CD14-positive monocyte (primary cell): ENCODE measurements at regions not wholly inside any gene's neighbourhood (a gene's known extent, or its start where the extent isn't known, plus 50 kb on each side); places are given as distances from the start of the nearest gene placed in this dataset.

ENCODE experiments used
- DNase-seq, 3 donors: peaks; one replicate each; pipeline ENCODE4 v3.0.0-alpha.2; 2011 to 2022
- H2AFZ ChIP-seq: 2 replicates; pipeline ENCODE4 v1.6.0; 2012; ENCODE audit warnings: mild to moderate bottlenecking, low read depth, low read length, inconsistent platforms; ENCODE audit not compliant: insufficient read depth, poor library complexity, severe bottlenecking
- H3K27ac ChIP-seq, 2 donors: 1 replicate in 1 of 2; 2 replicates in 1 of 2; pipeline ENCODE4 v1.5.1; 2012 to 2013; ENCODE audit warnings: low read length in 2 of 2, control low read depth in 1 of 2, inconsistent platforms in 1 of 2, low read depth in 1 of 2, mild to moderate bottlenecking in 1 of 2
- H3K27me3 ChIP-seq, 2 donors: one replicate each; pipeline versions ENCODE4 v1.6.0 to v1.6.1; 2011 to 2013; ENCODE audit warnings: low read length in 2 of 2; ENCODE audit not compliant: control insufficient read depth in 2 of 2, insufficient read depth in 2 of 2
- H3K36me3 ChIP-seq, 2 donors: replicated peaks in 1 of 2; 1 replicate in 1 of 2; 2 replicates in 1 of 2; pipeline versions ENCODE4 v1.5.1 to v1.6.1; 2012 to 2013; ENCODE audit warnings: low read length in 2 of 2, control low read depth in 1 of 2, inconsistent platforms in 1 of 2, mild to moderate bottlenecking in 1 of 2; ENCODE audit not compliant: insufficient read depth in 2 of 2, control insufficient read depth in 1 of 2
- H3K4me1 ChIP-seq, 2 donors: 1 replicate in 1 of 2; 2 replicates in 1 of 2; pipeline versions ENCODE4 v1.5.1 to v1.6.1; 2012 to 2013; ENCODE audit warnings: low read length in 2 of 2, control low read depth in 1 of 2, inconsistent platforms in 1 of 2, mild to moderate bottlenecking in 1 of 2, moderate library complexity in 1 of 2; ENCODE audit not compliant: insufficient read depth in 2 of 2, control insufficient read depth in 1 of 2
- H3K4me2 ChIP-seq: replicated peaks from 2 replicates; pipeline ENCODE3; 2012; ENCODE audit warnings: low read length, moderate library complexity, mild to moderate bottlenecking; ENCODE audit not compliant: poor library complexity, severe bottlenecking; ENCODE audit errors: extremely low read depth
- H3K4me3 ChIP-seq, 3 experiments: fragments of 200-600 bp in 1 of 3; sonication (generic) in 1 of 3; replicated peaks in 1 of 3; 1 replicate in 2 of 3; 2 replicates in 1 of 3; pipeline ENCODE4 v1.5.1; 2011 to 2013; ENCODE audit warnings: low read length in 3 of 3, mild to moderate bottlenecking in 3 of 3, control low read depth in 2 of 3, low read depth in 2 of 3, inconsistent platforms in 1 of 3, moderate library complexity in 1 of 3
- H3K79me2 ChIP-seq: 2 replicates; pipeline ENCODE4 v1.6.0; 2012; ENCODE audit warnings: mild to moderate bottlenecking, control low read depth, inconsistent platforms, low read length, moderate library complexity; ENCODE audit not compliant: insufficient read depth
- H3K9ac ChIP-seq: 2 replicates; pipeline ENCODE4 v1.6.0; 2017; ENCODE audit warnings: low read length, mild to moderate bottlenecking; ENCODE audit not compliant: insufficient read depth, poor library complexity, severe bottlenecking
- H3K9me3 ChIP-seq, 2 donors: replicated peaks in 1 of 2; 1 replicate in 1 of 2; 2 replicates in 1 of 2; pipeline versions ENCODE4 v1.5.1 to v1.6.1; 2012 to 2013; ENCODE audit warnings: low read length in 2 of 2, control low read depth in 1 of 2; ENCODE audit not compliant: control insufficient read depth in 1 of 2, insufficient read depth in 1 of 2
- H4K20me1 ChIP-seq: 2 replicates; pipeline ENCODE4 v1.6.0; 2012; ENCODE audit warnings: mild to moderate bottlenecking, low read length, control low read depth, moderate library complexity; ENCODE audit not compliant: insufficient read depth
- H3K27ac Mint-ChIP-seq, 7 donors: one replicate each; pipeline ENCODE4 v1.8.0; 2020; ENCODE audit warnings: mild to moderate bottlenecking in 7 of 7, mixed read lengths in 7 of 7, moderate library complexity in 6 of 7, inconsistent platforms in 2 of 7
- H3K27me3 Mint-ChIP-seq, 3 donors: one replicate each; pipeline ENCODE4 v1.8.0; 2021 to 2022; ENCODE audit warnings: low read depth in 3 of 3, mild to moderate bottlenecking in 3 of 3, mixed read lengths in 3 of 3, moderate library complexity in 3 of 3, inconsistent platforms in 1 of 3
- H3K36me3 Mint-ChIP-seq, 2 donors: one replicate each; pipeline ENCODE4 v1.8.0; 2020; ENCODE audit warnings: mixed read lengths in 2 of 2, inconsistent platforms in 1 of 2, mild to moderate bottlenecking in 1 of 2
- H3K4me1 Mint-ChIP-seq: one replicate; pipeline ENCODE4 v1.8.0; 2020; ENCODE audit warnings: mild to moderate bottlenecking, mixed read lengths
- H3K4me3 Mint-ChIP-seq, 2 donors: one replicate each; pipeline ENCODE4 v1.8.0; 2020; ENCODE audit warnings: mild to moderate bottlenecking in 2 of 2, mixed read lengths in 2 of 2, moderate library complexity in 1 of 2
- H3K9me3 Mint-ChIP-seq, 7 donors: one replicate each; pipeline ENCODE4 v1.8.0; 2020 to 2022; ENCODE audit warnings: mixed read lengths in 7 of 7, mild to moderate bottlenecking in 6 of 7, moderate library complexity in 6 of 7, inconsistent platforms in 2 of 7
- CTCF ChIP-seq: fragments of 200-600 bp; IDR thresholded peaks from one replicate; pipeline ENCODE4 v1.8.0; 2022; ENCODE audit warnings: antibody characterized with exemption, mild to moderate bottlenecking
- WGBS: methylation state at CpG from one replicate; pipeline ENCODE4 v1.1.5; 2013; ENCODE audit warnings: missing lambda C conversion rate; ENCODE audit not compliant: insufficient coverage; 5-methylcytosine and 5-hydroxymethylcytosine counted together
- intact Hi-C, 2 donors: fragments of 100-400 bp; cut with micrococcal nuclease; formaldehyde crosslinking; loops; one replicate each; pipeline versions ENCODE4 v1.15.0 to v1.15.1; 2023

GRCh38 chr10:64555666-64556065 is 1034.5 kb downstream of the REEP3 start:
- H3K4me1 Mint-ChIP-seq = no peaks in the 10 kb centered on the region
- Histone ChIP-seq H3K4me3 (no peak overlapping the region), H3K27ac (no peak overlapping the region), H3K27me3 (no peaks in the 10 kb centered on the region), H4K20me1 (no peaks in the 10 kb centered on the region), H3K9me3 (no peaks in the 10 kb centered on the region), H2AFZ (no peak overlapping the region), H3K4me2 (no peak overlapping the region), H3K9ac (no peak overlapping the region), H3K79me2 (no peaks in the 10 kb centered on the region), H3K36me3 (no peaks in the 10 kb centered on the region), H3K4me1 (no peaks in the 10 kb centered on the region)
- H3K4me3 Mint-ChIP-seq = no peak overlapping the region
- no peak for TF ChIP-seq CTCF
- H3K9me3 Mint-ChIP-seq = peaks cover 2 to 7% (median 5%) of the 10 kb centered on the region in 7 donors
- WGBS = 73% methylated on average over 4 of the region's 5 CpGs
- intact Hi-C loops = no loop called here
- no peak overlapping the region for H3K27ac Mint-ChIP-seq
- no peaks in the 10 kb centered on the region for H3K27me3 Mint-ChIP-seq
- no peak for DNase-seq
- H3K36me3 Mint-ChIP-seq = no peaks in the 10 kb centered on the region

GRCh38 chr10:64558094-64558835 is 1037.1 kb downstream of the REEP3 start:
- TF ChIP-seq CTCF = no peak
- no peak for DNase-seq
- H3K27me3 Mint-ChIP-seq = peaks cover 0 to 2% (median 0%) of the 10 kb centered on the region in 3 donors
- H3K27ac Mint-ChIP-seq = no peak overlapping the region
- no peaks in the 10 kb centered on the region for H3K36me3 Mint-ChIP-seq
- H3K9me3 Mint-ChIP-seq = peaks cover 2 to 7% (median 5%) of the 10 kb centered on the region in 7 donors
- H3K9ac ChIP-seq = no peak overlapping the region
- no peaks in the 10 kb centered on the region for H3K27me3 ChIP-seq
- H3K79me2 ChIP-seq = no peaks in the 10 kb centered on the region
- H3K36me3 ChIP-seq = no peaks in the 10 kb centered on the region
- H3K4me1 Mint-ChIP-seq = no peaks in the 10 kb centered on the region
- no peak overlapping the region for H2AFZ ChIP-seq
- no peaks in the 10 kb centered on the region for H3K9me3 ChIP-seq
- no peak overlapping the region for H3K4me3 ChIP-seq
- no peak overlapping the region for H3K4me3 Mint-ChIP-seq
- intact Hi-C loops = no loop called here
- H3K4me1 ChIP-seq = no peaks in the 10 kb centered on the region
- no peaks in the 10 kb centered on the region for H4K20me1 ChIP-seq
- H3K4me2 ChIP-seq = no peak overlapping the region
- WGBS = 93% methylated on average over 3 of the region's 5 CpGs
- no peak overlapping the region for H3K27ac ChIP-seq
